Limb (tissue), 2 donors: ENCODE measurements at regions not wholly inside any gene's neighbourhood (a gene's known extent, or its start where the extent isn't known, plus 50 kb on each side); places are given as distances from the start of the nearest gene placed in this dataset.
"Not testable (repeated sequence)": the region's sequence is repeated elsewhere in the genome, so short reads cannot be mapped to it uniquely, and the experiment has no call there.

Source experiments
- DNase-seq, 2 donors: peaks; one replicate each; pipeline ENCODE4 v3.0.0-alpha.2; 2016; ENCODE audit errors: extremely low spot score in 2 of 2

- no peak for DNase-seq
Observed at GRCh38 chr18:2164644-2165550, 406.4 kb downstream of the METTL4 start.

GRCh38 chr18:2166876-2167275 is 404.4 kb downstream of the METTL4 start:
- not testable (repeated sequence) for DNase-seq

- no peak for DNase-seq
Observed at GRCh38 chr18:2168022-2168421, 403.3 kb downstream of the METTL4 start.

- no peak for DNase-seq
Observed at GRCh38 chr18:2169656-2170055, 401.6 kb downstream of the METTL4 start.

GRCh38 chr18:2171840-2172625 is 399.3 kb downstream of the METTL4 start:
- no peak for DNase-seq

- no peak for DNase-seq
Observed at GRCh38 chr18:2172881-2173280, 398.4 kb downstream of the METTL4 start.

GRCh38 chr18:2173486-2173885 is 397.8 kb downstream of the METTL4 start:
- peak; percentile 32 to 62 for DNase-seq

GRCh38 chr18:2178036-2178435 is 393.3 kb downstream of the METTL4 start:
- no peak for DNase-seq

GRCh38 chr18:2179498-2180183 is 391.7 kb downstream of the METTL4 start:
- DNase-seq = no peak

GRCh38 chr18:2180586-2180985 is 390.7 kb downstream of the METTL4 start:
- DNase-seq = no peak

GRCh38 chr18:2183432-2183831 is 387.9 kb downstream of the METTL4 start:
- DNase-seq = no peak

GRCh38 chr18:2186967-2187366 is 384.3 kb downstream of the METTL4 start:
- DNase-seq = no peak

- no peak for DNase-seq
Observed at GRCh38 chr18:2188258-2188657, 383.0 kb downstream of the METTL4 start.

- no peak for DNase-seq
Observed at GRCh38 chr18:2191180-2191790, 380.0 kb downstream of the METTL4 start.

GRCh38 chr18:2192562-2192961 is 378.7 kb downstream of the METTL4 start:
- DNase-seq = no peak

- no peak for DNase-seq
Observed at GRCh38 chr18:2197946-2198345, 373.4 kb downstream of the METTL4 start.

GRCh38 chr18:2199060-2199459 is 372.2 kb downstream of the METTL4 start:
- no peak for DNase-seq

GRCh38 chr18:2201036-2201600 is 370.2 kb downstream of the METTL4 start:
- no peak for DNase-seq

- DNase-seq = no peak
Observed at GRCh38 chr18:2204736-2205135, 366.6 kb downstream of the METTL4 start.

GRCh38 chr18:2207294-2207693 is 364.0 kb downstream of the METTL4 start:
- no peak for DNase-seq

GRCh38 chr18:2212598-2213205 is 358.6 kb downstream of the METTL4 start:
- no peak for DNase-seq
